H1 (cell line): ENCODE measurements at regions not wholly inside any gene's neighbourhood (a gene's known extent, or its start where the extent isn't known, plus 50 kb on each side); places are given as distances from the start of the nearest gene placed in this dataset.

Experiments used
- CTCF ChIA-PET: fragments of 300-600 bp; sonication (Branson Sonifier 250); formaldehyde crosslinking; loops from one replicate; lab custom pipeline; 2021; ENCODE audit not compliant: partially characterized antibody; lab: Charles Lee
- POLR2A ChIA-PET: fragments of 300-600 bp; sonication (Branson Sonifier 250); formaldehyde crosslinking; loops from one replicate; lab custom pipeline; 2021; ENCODE audit warnings: inconsistent platforms; ENCODE audit not compliant: partially characterized antibody; lab: Charles Lee
- DNase-seq, 2 experiments: peaks; one replicate each; pipeline versions ENCODE4 v3.0.0 to v3.0.0-alpha.2; 2010 to 2022; ENCODE audit warnings: low spot score in 2 of 2, low read depth in 1 of 2, mixed read lengths in 1 of 2
- FAIRE-seq: peaks from 2 replicates; lab custom pipeline; 2011; peaks lifted over from hg19 to GRCh38; lab: Jason Lieb, UNC
- H2AFZ ChIP-seq: 2 replicates; pipeline ENCODE4 v1.8.1; 2012; ENCODE audit warnings: low read length, inconsistent platforms
- H2AK5ac ChIP-seq: 2 replicates; pipeline ENCODE4 v1.6.1; 2013; ENCODE audit warnings: low read depth, low read length
- H2BK120ac ChIP-seq: replicated peaks from 2 replicates; pipeline ENCODE3; 2013; ENCODE audit warnings: low read depth, low read length, inconsistent platforms
- H2BK12ac ChIP-seq: 2 replicates; pipeline ENCODE4 v1.6.1; 2013; ENCODE audit warnings: low read depth, low read length
- H2BK15ac ChIP-seq: 2 replicates; pipeline ENCODE4 v1.6.1; 2013; ENCODE audit warnings: low read length
- H2BK20ac ChIP-seq: 2 replicates; pipeline ENCODE4 v1.6.1; 2013; ENCODE audit warnings: low read length
- H2BK5ac ChIP-seq: 2 replicates; pipeline ENCODE4 v1.6.1; 2013; ENCODE audit warnings: low read depth, low read length
- H3K14ac ChIP-seq: 2 replicates; pipeline ENCODE4 v1.6.1; 2013; ENCODE audit warnings: inconsistent platforms; ENCODE audit not compliant: insufficient read length
- H3K18ac ChIP-seq: 2 replicates; pipeline ENCODE4 v1.6.1; 2013; ENCODE audit warnings: low read length; ENCODE audit errors: extremely low read depth
- H3K23ac ChIP-seq: 2 replicates; pipeline ENCODE4 v1.6.1; 2013; ENCODE audit warnings: inconsistent platforms; ENCODE audit not compliant: insufficient read length
- H3K23me2 ChIP-seq: 2 replicates; pipeline ENCODE4 v1.6.1; 2013; ENCODE audit warnings: low read depth, low read length
- H3K27ac ChIP-seq: 2 replicates; pipeline ENCODE4 v1.6.1; 2011; ENCODE audit warnings: low read depth, low read length, inconsistent platforms
- H3K27me3 ChIP-seq, 4 experiments: replicated peaks in 1 of 4; 1 replicate in 1 of 4; 2 replicates in 3 of 4; pipeline versions ENCODE4 v1.6.1 to v1.8.1; 2011 to 2013; ENCODE audit warnings: low read length in 3 of 4, mild to moderate bottlenecking in 3 of 4, inconsistent platforms in 2 of 4, mixed read lengths in 2 of 4, moderate library complexity in 1 of 4; ENCODE audit not compliant: control insufficient read depth in 3 of 4, insufficient read depth in 3 of 4; ENCODE audit errors: extremely low read depth in 1 of 4
- H3K36me3 ChIP-seq, 4 experiments: 2 replicates each; pipeline versions ENCODE4 v1.6.1 to v1.8.1; 2011 to 2013; ENCODE audit warnings: mild to moderate bottlenecking in 4 of 4, low read length in 3 of 4, moderate library complexity in 2 of 4, control low read depth in 1 of 4, inconsistent platforms in 1 of 4; ENCODE audit not compliant: insufficient read depth in 4 of 4, control insufficient read depth in 2 of 4
- H3K4ac ChIP-seq: replicated peaks from 2 replicates; pipeline ENCODE3; 2013; ENCODE audit warnings: low read length, low read depth, mixed read lengths, inconsistent platforms; ENCODE audit not compliant: insufficient read length
- H3K4me1 ChIP-seq, 4 experiments: replicated peaks in 1 of 4; 1 replicate in 1 of 4; 2 replicates in 3 of 4; pipeline versions ENCODE4 v1.6.1 to v1.8.1; 2011 to 2013; ENCODE audit warnings: low read length in 3 of 4, inconsistent platforms in 2 of 4, mixed read lengths in 1 of 4; ENCODE audit not compliant: insufficient read depth in 4 of 4, control insufficient read depth in 3 of 4
- H3K4me2 ChIP-seq, 2 experiments: 2 replicates each; pipeline versions ENCODE4 v1.6.1 to v1.8.1; 2011 to 2013; ENCODE audit warnings: low read depth in 2 of 2, low read length in 2 of 2, control low read depth in 1 of 2, inconsistent platforms in 1 of 2, mild to moderate bottlenecking in 1 of 2; ENCODE audit not compliant: insufficient read depth in 1 of 2
- H3K4me3 ChIP-seq, 4 experiments: fragments of 200-600, 300-600 bp in 1 of 4; sonication (generic), shearing (Covaris generic), sonication (Bioruptor Twin) in 1 of 4; 2 replicates each; pipeline versions ENCODE4 v1.5.1 to v1.8.1; 2011 to 2016; ENCODE audit warnings: low read length in 4 of 4, low read depth in 3 of 4, control low read depth in 2 of 4, inconsistent platforms in 2 of 4, mild to moderate bottlenecking in 2 of 4, mixed read lengths in 1 of 4, moderate library complexity in 1 of 4; ENCODE audit not compliant: insufficient read depth in 2 of 4; ENCODE audit errors: extremely low read depth in 1 of 4
- H3K56ac ChIP-seq: replicated peaks from 2 replicates; pipeline ENCODE3; 2013; ENCODE audit warnings: low read depth, mild to moderate bottlenecking, mixed read lengths, low read length, inconsistent platforms; ENCODE audit not compliant: insufficient read length
- H3K79me1 ChIP-seq: 2 replicates; pipeline ENCODE4 v1.6.1; 2013; ENCODE audit warnings: low read depth, low read length, control low read depth
- H3K79me2 ChIP-seq, 2 experiments: 2 replicates each; pipeline versions ENCODE4 v1.6.1 to v1.8.1; 2012 to 2013; ENCODE audit warnings: low read length in 2 of 2, mild to moderate bottlenecking in 2 of 2, inconsistent platforms in 1 of 2; ENCODE audit not compliant: insufficient read depth in 2 of 2, control insufficient read depth in 1 of 2
- H3K9ac ChIP-seq, 4 experiments: replicated peaks in 1 of 4; 1 replicate in 1 of 4; 2 replicates in 3 of 4; pipeline versions ENCODE4 v1.6.1 to v1.8.1; 2011 to 2013; ENCODE audit warnings: low read depth in 3 of 4, low read length in 3 of 4, control low read depth in 2 of 4, mild to moderate bottlenecking in 2 of 4, moderate library complexity in 2 of 4, inconsistent platforms in 1 of 4; ENCODE audit errors: extremely low read depth in 1 of 4
- H3K9me3 ChIP-seq, 2 experiments: 2 replicates each; pipeline versions ENCODE4 v1.6.1 to v1.8.1; 2012 to 2013; ENCODE audit warnings: mild to moderate bottlenecking in 2 of 2, moderate library complexity in 2 of 2, control low read depth in 1 of 2, inconsistent platforms in 1 of 2, low read depth in 1 of 2, low read length in 1 of 2, mixed read lengths in 1 of 2; ENCODE audit not compliant: insufficient read depth in 2 of 2
- H4K20me1 ChIP-seq, 2 experiments: replicated peaks in 1 of 2; 2 replicates each; pipeline versions ENCODE3 to v1.8.1; 2011 to 2013; ENCODE audit warnings: inconsistent platforms in 2 of 2, low read length in 2 of 2, mild to moderate bottlenecking in 1 of 2; ENCODE audit not compliant: insufficient read depth in 2 of 2, control insufficient read depth in 1 of 2
- H4K5ac ChIP-seq: 2 replicates; pipeline ENCODE4 v1.6.1; 2013; ENCODE audit warnings: low read length, low read depth, mixed read lengths, inconsistent platforms; ENCODE audit not compliant: insufficient read length
- H4K8ac ChIP-seq: 2 replicates; pipeline ENCODE4 v1.8.0; 2013; ENCODE audit warnings: mild to moderate bottlenecking, moderate library complexity, low read length, inconsistent platforms; ENCODE audit not compliant: insufficient read depth; ENCODE audit errors: extremely low read depth
- H4K91ac ChIP-seq: replicated peaks from 2 replicates; pipeline ENCODE3; 2013; ENCODE audit warnings: low read length, mixed read lengths, inconsistent platforms; ENCODE audit not compliant: insufficient read length
- CHD1 ChIP-seq: IDR thresholded peaks from 2 replicates; pipeline ENCODE4 v1.6.1; 2012; ENCODE audit warnings: low read depth, low read length, improper control_type of control experiment
- EZH2 ChIP-seq: fragments of 200-600 bp; sonication (generic); IDR thresholded peaks from 2 replicates; pipeline ENCODE4 v1.7.1; 2012; ENCODE audit warnings: low read depth, mild to moderate bottlenecking, moderate library complexity, low read length, inconsistent platforms; ENCODE audit not compliant: severe bottlenecking
- HDAC2 ChIP-seq, 2 experiments: fragments of 300-600 bp in 1 of 2; sonication (generic) in 1 of 2; IDR thresholded peaks; 2 replicates each; pipeline ENCODE4 v1.6.1; 2011 to 2012; ENCODE audit warnings: low read depth in 2 of 2, low read length in 2 of 2, mild to moderate bottlenecking in 2 of 2, moderate library complexity in 2 of 2, borderline replicate concordance in 1 of 2, inconsistent platforms in 1 of 2
- PHF8 ChIP-seq: fragments of 200-600 bp; sonication (generic); conservative IDR thresholded peaks from 2 replicates; pipeline ENCODE4 v1.7.1; 2012; ENCODE audit warnings: low read depth, mild to moderate bottlenecking, inconsistent platforms, low read length, moderate library complexity
- POU5F1 ChIP-seq: IDR thresholded peaks from 2 replicates; pipeline ENCODE4 v1.6.1; 2011; ENCODE audit warnings: low read depth, mild to moderate bottlenecking, low read length, moderate library complexity
- RBBP5 ChIP-seq: IDR thresholded peaks from 2 replicates; pipeline ENCODE4 v1.7.1; 2012; ENCODE audit warnings: low read depth, mild to moderate bottlenecking, inconsistent platforms, low read length, moderate library complexity, borderline replicate concordance
- SIN3A ChIP-seq, 2 experiments: IDR thresholded peaks in 1 of 2; conservative IDR thresholded peaks in 1 of 2; 2 replicates each; pipeline ENCODE4 v1.6.1; 2011 to 2012; ENCODE audit warnings: low read length in 2 of 2, improper control_type of control experiment in 1 of 2, low read depth in 1 of 2, mild to moderate bottlenecking in 1 of 2
- SP1 ChIP-seq: IDR thresholded peaks from 2 replicates; pipeline ENCODE4 v1.6.1; 2011; ENCODE audit warnings: low read depth, low read length
- SUZ12 ChIP-seq: fragments of 200-600 bp; sonication (generic); IDR thresholded peaks from 2 replicates; pipeline ENCODE4 v1.6.1; 2012; ENCODE audit warnings: mild to moderate bottlenecking, inconsistent platforms, low read length, moderate library complexity, mixed read lengths
- WGBS, 2 experiments: shearing (Covaris generic) in 1 of 2; methylation state at CpG; one replicate each; pipeline versions ENCODE4 v1.1.6 to v1.1.7; 2013 to 2015; ENCODE audit warnings: low lambda C conversion rate in 2 of 2, mixed read lengths in 2 of 2, inconsistent platforms in 1 of 2, low coverage in 1 of 2, missing lambda C conversion rate in 1 of 2; ENCODE audit not compliant: insufficient replicate concordance in 2 of 2, insufficient coverage in 1 of 2, insufficient read length in 1 of 2; ENCODE audit errors: extremely low coverage in 1 of 2, missing lambda C conversion rate in 1 of 2; 5-methylcytosine and 5-hydroxymethylcytosine counted together

DNA sequence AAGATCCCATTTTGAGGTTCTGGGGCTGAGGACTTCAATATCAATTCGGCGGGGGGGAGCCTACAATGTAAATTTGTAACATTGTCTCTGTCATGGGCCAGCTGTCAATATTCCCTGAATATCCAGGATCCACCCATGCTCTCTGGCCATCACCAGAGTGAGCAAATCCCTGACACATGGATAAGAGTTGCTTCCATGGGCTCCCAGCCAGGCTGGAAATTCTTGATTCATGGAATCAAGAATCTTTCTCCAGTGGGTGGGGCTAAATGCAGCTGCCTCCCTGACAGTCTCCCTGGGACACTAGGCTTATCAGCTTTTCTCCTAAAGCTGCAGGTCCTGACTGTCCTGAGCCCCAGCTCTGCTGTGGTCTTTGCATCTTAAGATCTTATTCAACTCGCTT lies 86.9 kb upstream of the IGLL5 start:
- Histone ChIP-seq H3K9ac (no peak overlapping the region), H3K23me2 (no peaks in the 10 kb centered on the region), H3K23ac (no peak overlapping the region), H3K18ac (no peak overlapping the region), H3K56ac (no peak overlapping the region), H2AK5ac (no peak overlapping the region), H3K79me2 (no peaks in the 10 kb centered on the region), H3K27ac (no peak overlapping the region), H3K4me3 (no peak overlapping the region), H4K20me1 (no peaks in the 10 kb centered on the region), H2BK15ac (no peak overlapping the region), H2BK5ac (no peak overlapping the region), H3K4ac (no peak overlapping the region), H3K4me1 (no peaks in the 10 kb centered on the region; a peak in 1 of 7 replicates), H3K14ac (no peak overlapping the region), H4K8ac (no peak overlapping the region), H2AFZ (no peak overlapping the region), H3K27me3 (peaks cover 5 to 43% (median 16%) of the 10 kb centered on the region in 4 experiments), H2BK12ac (no peak overlapping the region), H3K79me1 (no peaks in the 10 kb centered on the region), H3K36me3 (no peaks in the 10 kb centered on the region), H3K4me2 (no peak overlapping the region), H2BK120ac (no peak overlapping the region), H4K91ac (no peak overlapping the region), H4K5ac (no peak overlapping the region), H3K9me3 (peaks cover 29 to 66% of the 10 kb centered on the region in 2 experiments), H2BK20ac (no peak overlapping the region)
- ChIA-PET POLR2A (no interaction called here), CTCF (no interaction called here)
- DNase-seq (no peak), FAIRE-seq (no peak)
- 76% methylated on average over 3 of the region's 3 CpGs; no CpG with 5 or more reads in 1 of the 2 experiments for WGBS, 2 experiments
- TF ChIP-seq SIN3A (conservative IDR thresholded peaks at IDR 0.05 in 1 of 2, IDR thresholded peaks at IDR 0.05 in 1 of 2; ENCODE audit: low read depth in 1 of 2, low read length in 2 of 2) = no peak
- no peak for TF ChIP-seq RBBP5
- no peak for TF ChIP-seq CHD1
- TF ChIP-seq PHF8 = no peak
- TF ChIP-seq EZH2 = no peak
- no peak for TF ChIP-seq SP1
- no peak for TF ChIP-seq HDAC2 (IDR thresholded peaks at IDR 0.05; ENCODE audit: borderline replicate concordance in 1 of 2, low read depth in 2 of 2, low read length in 2 of 2)
- no peak for TF ChIP-seq SUZ12
- TF ChIP-seq POU5F1 = no peak
